Tibial nerve (tissue), 4 donors: ENCODE measurements at regions not wholly inside any gene's neighbourhood (a gene's known extent, or its start where the extent isn't known, plus 50 kb on each side); places are given as distances from the start of the nearest gene placed in this dataset.

Experiments used
- DNase-seq, 2 donors: peaks; one replicate each; pipeline ENCODE4 v3.0.0-alpha.2; 2019; ENCODE audit warnings: low spot score in 2 of 2
- H3K27ac ChIP-seq, 4 donors: fragments of 200-600 bp; sonication (generic) in 3 of 4; one replicate each; pipeline ENCODE4 v1.5.1; 2017 to 2019; ENCODE audit warnings: mild to moderate bottlenecking in 1 of 4
- H3K27me3 ChIP-seq, 2 donors: fragments of 200-600 bp; sonication (generic) in 1 of 2; one replicate each; pipeline versions ENCODE4 v1.5.1 to v1.6.0; 2017 to 2019
- H3K36me3 ChIP-seq, 3 donors: fragments of 200-600 bp; sonication (generic); one replicate each; pipeline ENCODE4 v1.5.1; 2018 to 2019
- H3K4me1 ChIP-seq, 4 donors: fragments of 200-600 bp; sonication (generic) in 3 of 4; one replicate each; pipeline ENCODE4 v1.5.1; 2017 to 2019
- H3K4me3 ChIP-seq, 4 donors: fragments of 200-600 bp; sonication (generic) in 3 of 4; one replicate each; pipeline ENCODE4 v1.5.1; 2017 to 2019; ENCODE audit warnings: mild to moderate bottlenecking in 1 of 4, moderate library complexity in 1 of 4
- H3K9me3 ChIP-seq, 4 donors: fragments of 200-600 bp; sonication (generic) in 3 of 4; one replicate each; pipeline ENCODE4 v1.5.1; 2017 to 2019
- CTCF ChIP-seq, 5 experiments: fragments of 200-600 bp in 3 of 5; fragments of 450-650 bp in 2 of 5; sonication (generic) in 3 of 5; IDR thresholded peaks; one replicate each; pipeline ENCODE4 v1.5.1; 2016 to 2019; ENCODE audit warnings: antibody characterized with exemption in 5 of 5, mild to moderate bottlenecking in 3 of 5, moderate library complexity in 2 of 5
- EP300 ChIP-seq, 2 donors: sonication (generic); formaldehyde crosslinking; IDR thresholded peaks; one replicate each; pipeline ENCODE4 v1.6.1; 2017; ENCODE audit warnings: antibody characterized with exemption in 2 of 2, mild to moderate bottlenecking in 1 of 2
- POLR2A ChIP-seq, 2 donors: fragments of 450-650 bp; IDR thresholded peaks; one replicate each; pipeline ENCODE4 v1.6.1; 2017; ENCODE audit warnings: antibody characterized with exemption in 2 of 2, mild to moderate bottlenecking in 2 of 2, moderate library complexity in 2 of 2
- WGBS, 2 donors: methylation state at CpG; one replicate each; pipeline ENCODE4 v1.1.5; 2018; 5-methylcytosine and 5-hydroxymethylcytosine counted together

- Histone ChIP-seq H3K27me3 (no peaks in the 10 kb centered on the region), H3K9me3 (no peaks in the 10 kb centered on the region), H3K4me3 (no peak overlapping the region), H3K4me1 (no peaks in the 10 kb centered on the region), H3K36me3 (no peaks in the 10 kb centered on the region), H3K27ac (no peak overlapping the region)
- WGBS, 2 donors: 42 to 57% methylated on average over 2 of the region's 2 CpGs
- no peak for DNase-seq
- TF ChIP-seq CTCF (IDR thresholded peaks at IDR 0.05) (no peak), EP300 (IDR thresholded peaks at IDR 0.05) (no peak), POLR2A (IDR thresholded peaks at IDR 0.05) (no peak)
Observed at GRCh38 chr4:180640193-180640592, 1603.0 kb upstream of the TENM3 start.

GRCh38 chr4:180641495-180641894 lies 1601.7 kb upstream of the TENM3 start:
- no peak for TF ChIP-seq CTCF (IDR thresholded peaks at IDR 0.05)
- no peak for TF ChIP-seq EP300 (IDR thresholded peaks at IDR 0.05)
- no peak for TF ChIP-seq POLR2A (IDR thresholded peaks at IDR 0.05)
- H3K4me3 ChIP-seq: no peak overlapping the region
- H3K36me3 ChIP-seq: no peaks in the 10 kb centered on the region
- WGBS, 2 donors: 51 to 57% methylated on average over 4 of the region's 4 CpGs
- H3K4me1 ChIP-seq: no peaks in the 10 kb centered on the region
- no peaks in the 10 kb centered on the region for H3K27me3 ChIP-seq
- H3K9me3 ChIP-seq: no peaks in the 10 kb centered on the region
- no peak overlapping the region for H3K27ac ChIP-seq
- no peak for DNase-seq

- 91 to 94% methylated on average over 9 of the region's 9 CpGs for WGBS, 2 donors
- no peak for DNase-seq
- no peaks in the 10 kb centered on the region for H3K36me3 ChIP-seq
- H3K4me1 ChIP-seq: no peaks in the 10 kb centered on the region
- no peak overlapping the region for H3K4me3 ChIP-seq
- H3K27ac ChIP-seq: no peak overlapping the region
- TF ChIP-seq CTCF (IDR thresholded peaks at IDR 0.05) (no peak), POLR2A (IDR thresholded peaks at IDR 0.05) (no peak), EP300 (IDR thresholded peaks at IDR 0.05) (no peak)
- no peaks in the 10 kb centered on the region for H3K9me3 ChIP-seq
- no peaks in the 10 kb centered on the region for H3K27me3 ChIP-seq
Observed at GRCh38 chr4:180642732-180643131, 1600.5 kb upstream of the TENM3 start.

GRCh38 chr4:180650273-180650672 lies 1592.9 kb upstream of the TENM3 start:
- H3K36me3 ChIP-seq: no peaks in the 10 kb centered on the region
- no peak overlapping the region for H3K4me3 ChIP-seq
- TF ChIP-seq CTCF (IDR thresholded peaks at IDR 0.05): no peak
- TF ChIP-seq EP300 (IDR thresholded peaks at IDR 0.05): no peak
- no peak for TF ChIP-seq POLR2A (IDR thresholded peaks at IDR 0.05)
- WGBS, 2 donors: 82 to 86% methylated on average over 4 of the region's 4 CpGs
- no peaks in the 10 kb centered on the region for H3K4me1 ChIP-seq
- no peak overlapping the region for H3K27ac ChIP-seq
- no peaks in the 10 kb centered on the region for H3K27me3 ChIP-seq
- no peak for DNase-seq
- no peaks in the 10 kb centered on the region for H3K9me3 ChIP-seq

- Histone ChIP-seq H3K36me3 (no peaks in the 10 kb centered on the region), H3K4me3 (no peak overlapping the region), H3K9me3 (no peaks in the 10 kb centered on the region), H3K27me3 (no peaks in the 10 kb centered on the region), H3K27ac (no peak overlapping the region), H3K4me1 (no peaks in the 10 kb centered on the region)
- TF ChIP-seq EP300 (IDR thresholded peaks at IDR 0.05): no peak
- no peak for TF ChIP-seq CTCF (IDR thresholded peaks at IDR 0.05)
- no peak for TF ChIP-seq POLR2A (IDR thresholded peaks at IDR 0.05)
- WGBS, 2 donors: 79 to 84% methylated on average over 1 of the region's 1 CpG
- no peak for DNase-seq
Observed at GRCh38 chr4:180652533-180652932, 1590.7 kb upstream of the TENM3 start.
